Liver (tissue), 7 donors: ENCODE measurements at regions not wholly inside any gene's neighbourhood (a gene's known extent, or its start where the extent isn't known, plus 50 kb on each side); places are given as distances from the start of the nearest gene placed in this dataset.

ENCODE experiments used
- DNase-seq: peaks from one replicate; pipeline ENCODE4 v3.0.0-alpha.2; 2017; ENCODE audit warnings: low spot score
- H3K27ac ChIP-seq, 2 donors: one replicate each; pipeline ENCODE4 v1.7.0; 2013; ENCODE audit warnings: inconsistent platforms in 2 of 2, low read length in 2 of 2, control low read depth in 1 of 2, low read depth in 1 of 2, mild to moderate bottlenecking in 1 of 2
- H3K27me3 ChIP-seq, 4 donors: one replicate each; pipeline versions ENCODE4 v1.6.1 to v1.7.0; 2013; ENCODE audit warnings: low read length in 3 of 4, inconsistent platforms in 1 of 4, mild to moderate bottlenecking in 1 of 4, moderate library complexity in 1 of 4; ENCODE audit not compliant: control insufficient read depth in 4 of 4, insufficient read depth in 4 of 4
- H3K36me3 ChIP-seq, 4 donors: one replicate each; pipeline versions ENCODE4 v1.6.1 to v1.7.0; 2013; ENCODE audit warnings: low read length in 3 of 4, mild to moderate bottlenecking in 3 of 4, low read depth in 1 of 4, moderate library complexity in 1 of 4; ENCODE audit not compliant: control insufficient read depth in 4 of 4, insufficient read depth in 3 of 4
- H3K4me1 ChIP-seq, 4 donors: one replicate each; pipeline versions ENCODE4 v1.6.1 to v1.7.0; 2013; ENCODE audit warnings: low read length in 3 of 4, mild to moderate bottlenecking in 3 of 4, moderate library complexity in 1 of 4; ENCODE audit not compliant: control insufficient read depth in 4 of 4, insufficient read depth in 4 of 4
- H3K4me3 ChIP-seq, 3 donors: one replicate each; pipeline versions ENCODE4 v1.6.1 to v1.7.0; 2013; ENCODE audit warnings: low read length in 3 of 3, control low read depth in 1 of 3, low read depth in 1 of 3, mild to moderate bottlenecking in 1 of 3
- H3K9ac ChIP-seq, 2 donors: one replicate each; pipeline ENCODE4 v1.7.0; 2013; ENCODE audit warnings: low read length in 2 of 2, mild to moderate bottlenecking in 2 of 2, moderate library complexity in 2 of 2, control low read depth in 1 of 2, low read depth in 1 of 2
- H3K9me3 ChIP-seq, 4 donors: one replicate each; pipeline versions ENCODE4 v1.6.1 to v1.7.0; 2013; ENCODE audit warnings: low read length in 3 of 4; ENCODE audit not compliant: control insufficient read depth in 4 of 4
- EGR1 ChIP-seq, 2 donors: IDR thresholded peaks; 2 replicates each; pipeline ENCODE4 v1.6.1; 2016 to 2018; ENCODE audit warnings: antibody characterized with exemption in 2 of 2, low read depth in 2 of 2
- FOXA1 ChIP-seq: IDR thresholded peaks from 2 replicates; pipeline ENCODE4 v1.6.1; 2016; ENCODE audit warnings: antibody characterized with exemption
- FOXA2 ChIP-seq: IDR thresholded peaks from 2 replicates; pipeline ENCODE4 v1.6.1; 2016; ENCODE audit warnings: antibody characterized with exemption
- HNF4A ChIP-seq, 2 donors: conservative IDR thresholded peaks; 2 replicates each; pipeline ENCODE4 v1.6.1; 2016; ENCODE audit warnings: antibody characterized with exemption in 2 of 2, mild to moderate bottlenecking in 2 of 2
- HNF4G ChIP-seq: IDR thresholded peaks from 2 replicates; pipeline ENCODE4 v1.6.1; 2016; ENCODE audit warnings: antibody characterized with exemption
- JUND ChIP-seq, 2 donors: IDR thresholded peaks; 2 replicates each; pipeline ENCODE4 v1.6.1; 2016; ENCODE audit warnings: antibody characterized with exemption in 2 of 2
- SP1 ChIP-seq: IDR thresholded peaks from 2 replicates; pipeline ENCODE4 v1.6.1; 2018; ENCODE audit warnings: antibody characterized with exemption, mild to moderate bottlenecking
- YY1 ChIP-seq: IDR thresholded peaks from 2 replicates; pipeline ENCODE4 v1.6.1; 2016; ENCODE audit warnings: antibody characterized with exemption, mild to moderate bottlenecking
- ZBTB33 ChIP-seq: IDR thresholded peaks from 2 replicates; pipeline ENCODE4 v1.6.1; 2016; ENCODE audit warnings: antibody characterized with exemption
- WGBS: extraction: QIAGEN DNeasy Blood & Tissue Kit; methylation state at CpG from one replicate; pipeline ENCODE4 v1.1.7; 2013; 5-methylcytosine and 5-hydroxymethylcytosine counted together
- TF ChIP-seq, protein P1 (sequence below): IDR thresholded peaks from 2 replicates; pipeline ENCODE4 v1.6.1; 2016; ENCODE audit warnings: antibody characterized with exemption
- donor health status: healthy.
- donor health status: healthy.
- donor health status: healthy.
- donor health status: healthy.

- TF ChIP-seq HNF4A (conservative IDR thresholded peaks at IDR 0.05) (no peak), YY1 (no peak), JUND (IDR thresholded peaks at IDR 0.05) (no peak), FOXA1 (no peak), SP1 (no peak), FOXA2 (no peak), ZBTB33 (no peak)
- TF ChIP-seq, protein P1, sequence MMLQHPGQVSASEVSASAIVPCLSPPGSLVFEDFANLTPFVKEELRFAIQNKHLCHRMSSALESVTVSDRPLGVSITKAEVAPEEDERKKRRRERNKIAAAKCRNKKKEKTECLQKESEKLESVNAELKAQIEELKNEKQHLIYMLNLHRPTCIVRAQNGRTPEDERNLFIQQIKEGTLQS: no peak
- Histone ChIP-seq H3K9me3 (no peaks in the 10 kb centered on the region), H3K36me3 (no peaks in the 10 kb centered on the region), H3K27ac (no peak overlapping the region), H3K27me3 (no peaks in the 10 kb centered on the region), H3K4me3 (no peak overlapping the region), H3K9ac (no peak overlapping the region), H3K4me1 (no peaks in the 10 kb centered on the region)
- DNase-seq: no peak
- WGBS: 61% methylated on average over 1 of the region's 1 CpG
These were observed 184.4 kb downstream of the CDH26 start for GRCh38 chr20:60142587-60142986.

GRCh38 chr20:60143261-60143842 is 185.1 kb downstream of the CDH26 start:
- TF ChIP-seq HNF4G (no peak), SP1 (no peak), JUND (IDR thresholded peaks at IDR 0.05) (no peak), FOXA1 (no peak), ZBTB33 (no peak), YY1 (no peak)
- Histone ChIP-seq H3K27ac (no peak overlapping the region), H3K9me3 (no peaks in the 10 kb centered on the region), H3K4me1 (no peaks in the 10 kb centered on the region), H3K4me3 (no peak overlapping the region), H3K9ac (no peak overlapping the region), H3K27me3 (no peaks in the 10 kb centered on the region), H3K36me3 (no peaks in the 10 kb centered on the region)
- WGBS: 76% methylated on average over 3 of the region's 3 CpGs
- DNase-seq: no peak

- no peak for DNase-seq
- H3K4me3 ChIP-seq: no peak overlapping the region
- H3K27me3 ChIP-seq: no peaks in the 10 kb centered on the region
- 96% methylated on average over 3 of the region's 3 CpGs for WGBS
- TF ChIP-seq FOXA1 (no peak), HNF4G (no peak), EGR1 (IDR thresholded peaks at IDR 0.05; ENCODE audit: low read depth in 2 of 2) (no peak)
- H3K36me3 ChIP-seq: no peaks in the 10 kb centered on the region
- H3K9ac ChIP-seq: no peak overlapping the region
- no peaks in the 10 kb centered on the region for H3K9me3 ChIP-seq
- H3K27ac ChIP-seq: no peak overlapping the region
- no peaks in the 10 kb centered on the region for H3K4me1 ChIP-seq
These were observed 186.2 kb downstream of the CDH26 start for GRCh38 chr20:60144404-60144803.
